GM13977 (cell line): ENCODE measurements at regions not wholly inside any gene's neighbourhood (a gene's known extent, or its start where the extent isn't known, plus 50 kb on each side); places are given as distances from the start of the nearest gene placed in this dataset.
"Not testable (repeated sequence)": the region's sequence is repeated elsewhere in the genome, so short reads cannot be mapped to it uniquely, and the experiment has no call there.

Experiments used
- DNase-seq: peaks from one replicate; pipeline ENCODE4 v3.0.0; 2012; ENCODE audit warnings: low spot score
- in situ Hi-C: fragments of 300-500 bp; cut with MboI; formaldehyde crosslinking; loops from one replicate; pipeline ENCODE4 v1.12.0; 2022; ENCODE audit warnings: low sequenced_read_pairs, low pct_unique_long_range_greater_than_20kb, mixed read lengths, inconsistent platforms; ENCODE audit not compliant: unreplicated experiment
- TF ChIP-seq, protein P1 (sequence below): IDR thresholded peaks from 2 replicates; pipeline ENCODE4 v1.5.1; 2012; ENCODE audit warnings: mild to moderate bottlenecking, control low read depth; ENCODE audit not compliant: insufficient read depth; ENCODE audit errors: extremely low read depth, missing control alignments

DNA sequence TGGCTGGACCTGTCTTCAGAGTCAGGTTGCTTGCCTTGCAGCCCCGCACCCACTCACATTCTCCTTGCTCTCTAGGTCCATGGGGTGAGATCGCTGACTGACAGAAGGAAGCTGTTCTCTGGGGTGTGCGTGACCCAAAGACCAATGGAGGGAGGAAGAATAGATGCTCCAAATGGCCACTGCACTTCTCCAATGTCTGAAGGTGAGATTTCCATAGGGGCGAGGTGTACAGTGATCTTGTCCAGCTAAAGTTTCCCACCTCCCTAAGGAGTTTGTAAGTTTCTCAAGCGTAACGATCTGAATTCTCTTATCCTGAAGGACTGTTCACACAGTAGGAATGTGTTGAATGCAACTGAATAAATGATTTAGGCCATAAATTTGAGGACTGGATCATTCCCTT is 211.9 kb upstream of the IRF2BP2 start:
- no peak for DNase-seq
- TF ChIP-seq, protein P1, sequence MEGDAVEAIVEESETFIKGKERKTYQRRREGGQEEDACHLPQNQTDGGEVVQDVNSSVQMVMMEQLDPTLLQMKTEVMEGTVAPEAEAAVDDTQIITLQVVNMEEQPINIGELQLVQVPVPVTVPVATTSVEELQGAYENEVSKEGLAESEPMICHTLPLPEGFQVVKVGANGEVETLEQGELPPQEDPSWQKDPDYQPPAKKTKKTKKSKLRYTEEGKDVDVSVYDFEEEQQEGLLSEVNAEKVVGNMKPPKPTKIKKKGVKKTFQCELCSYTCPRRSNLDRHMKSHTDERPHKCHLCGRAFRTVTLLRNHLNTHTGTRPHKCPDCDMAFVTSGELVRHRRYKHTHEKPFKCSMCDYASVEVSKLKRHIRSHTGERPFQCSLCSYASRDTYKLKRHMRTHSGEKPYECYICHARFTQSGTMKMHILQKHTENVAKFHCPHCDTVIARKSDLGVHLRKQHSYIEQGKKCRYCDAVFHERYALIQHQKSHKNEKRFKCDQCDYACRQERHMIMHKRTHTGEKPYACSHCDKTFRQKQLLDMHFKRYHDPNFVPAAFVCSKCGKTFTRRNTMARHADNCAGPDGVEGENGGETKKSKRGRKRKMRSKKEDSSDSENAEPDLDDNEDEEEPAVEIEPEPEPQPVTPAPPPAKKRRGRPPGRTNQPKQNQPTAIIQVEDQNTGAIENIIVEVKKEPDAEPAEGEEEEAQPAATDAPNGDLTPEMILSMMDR = no peak
- in situ Hi-C loops = no loop called here

DNA sequence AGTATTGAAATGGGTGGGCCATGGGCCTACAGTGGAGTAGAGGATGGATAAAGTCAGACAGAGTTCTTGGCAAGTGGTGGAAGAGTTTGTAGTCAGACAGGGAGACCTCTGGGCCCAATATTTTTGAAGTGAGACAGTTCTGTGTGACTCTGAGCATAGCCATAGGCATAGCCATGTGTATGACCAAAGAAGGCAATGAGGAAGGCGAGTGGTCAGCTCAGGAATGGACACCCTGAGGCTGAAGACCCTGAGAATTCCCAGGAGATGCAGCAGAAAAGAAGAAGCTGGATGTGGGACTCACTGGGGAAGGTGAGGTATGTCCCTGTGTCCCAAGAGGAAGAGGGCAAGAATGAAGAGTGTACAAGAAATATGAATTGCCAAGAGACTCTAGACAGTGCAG is 210.6 kb upstream of the IRF2BP2 start:
- in situ Hi-C loops = no loop called here

DNA sequence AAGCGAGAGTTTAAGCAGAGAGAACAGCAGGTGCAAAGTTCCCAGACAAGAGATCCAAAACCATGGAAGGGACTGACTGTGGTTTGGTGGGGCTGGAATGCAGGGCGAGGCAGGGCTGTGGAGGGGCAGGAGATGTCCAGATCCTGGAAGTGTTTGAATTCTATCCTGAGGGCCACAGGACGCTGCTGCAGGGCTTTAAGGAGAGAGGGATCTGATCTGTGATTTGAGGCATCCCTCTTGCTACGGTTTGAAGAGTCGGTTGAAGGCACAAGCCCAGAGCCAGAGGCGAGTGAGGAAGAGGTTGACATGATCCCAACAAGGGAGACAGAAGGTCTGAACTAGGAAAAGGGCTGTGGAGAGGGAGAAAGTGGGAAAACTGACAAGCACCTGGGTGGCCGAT is 209.9 kb upstream of the IRF2BP2 start:
- DNase-seq, in situ Hi-C loops: not testable (repeated sequence)

More for the DNA sequence above, 210.6 kb upstream of the IRF2BP2 start:
- TF ChIP-seq, protein P1 = no peak
- DNase-seq = no peak

DNA sequence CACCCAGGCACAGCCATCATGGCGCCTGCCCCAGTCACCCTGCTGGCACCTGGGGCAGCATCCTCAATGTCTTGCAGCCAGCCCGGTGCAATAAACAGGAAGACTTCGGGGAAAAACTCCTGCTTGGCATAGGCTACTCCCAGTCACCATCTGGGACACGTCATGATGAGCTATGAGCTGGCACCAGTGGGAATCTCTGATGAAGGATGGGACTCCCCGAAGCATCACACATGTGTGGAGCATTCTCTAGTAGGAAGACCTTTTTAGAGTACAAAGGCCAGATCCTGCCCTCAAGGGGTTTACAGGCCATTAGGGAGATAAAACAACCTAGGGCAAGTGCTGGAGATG is 208.0 kb upstream of the IRF2BP2 start:
- DNase-seq, in situ Hi-C loops: not testable (repeated sequence)

DNA sequence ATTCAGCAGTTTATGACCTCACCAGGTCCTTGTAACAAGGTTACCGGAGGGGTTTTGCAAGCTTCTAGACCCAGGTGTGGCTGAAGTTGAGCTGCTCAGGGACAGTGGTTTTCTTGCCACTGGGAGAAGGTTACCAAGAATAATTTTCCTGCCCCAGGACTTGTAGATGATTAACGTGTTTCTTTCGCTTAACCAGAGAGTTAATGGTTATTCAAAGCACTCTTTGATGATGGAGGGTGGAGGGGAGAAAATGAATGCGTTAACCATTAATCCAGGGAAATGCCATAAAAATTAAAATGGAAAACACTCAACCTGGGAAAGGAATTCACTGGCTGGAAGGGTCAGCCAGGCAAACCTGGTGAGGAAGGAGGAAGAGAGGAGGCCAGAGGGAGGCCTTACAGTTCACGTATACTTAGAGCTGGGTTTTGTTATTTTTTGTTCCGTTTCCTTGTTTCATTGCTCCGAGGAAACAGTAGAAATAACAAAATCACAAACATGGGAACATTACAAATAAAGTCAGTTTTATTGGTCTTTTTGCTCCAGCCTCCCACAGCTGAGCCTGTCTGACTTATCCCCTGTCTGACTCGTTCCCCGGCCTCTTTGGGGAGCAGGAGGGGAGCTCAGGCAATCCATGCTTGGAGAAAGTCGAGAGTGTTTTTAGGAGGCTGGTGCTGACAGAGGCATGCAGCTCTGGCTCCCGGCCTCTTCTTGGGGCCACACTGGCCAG is 207.5 kb upstream of the IRF2BP2 start:
- DNase-seq, in situ Hi-C loops: not testable (repeated sequence)

DNA sequence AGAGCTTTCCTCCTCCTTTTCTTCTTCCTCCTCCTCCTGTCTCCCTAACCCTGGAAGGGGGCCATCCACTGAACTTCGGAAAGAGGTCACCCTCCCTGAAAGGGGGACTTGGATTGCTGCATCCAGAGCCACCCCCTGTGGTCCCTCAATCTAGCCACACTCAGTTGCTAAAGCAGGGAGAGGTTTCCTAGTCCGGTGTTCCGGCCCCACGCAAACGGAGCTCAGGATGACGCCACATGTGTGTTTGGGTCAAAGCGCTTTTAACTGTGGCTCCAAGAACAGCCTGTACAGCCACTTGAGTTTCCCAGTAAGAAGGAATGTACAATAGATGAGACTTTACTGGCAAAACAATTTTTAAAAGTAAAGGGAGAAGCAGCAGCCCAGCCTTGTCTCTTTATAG is 206.9 kb upstream of the IRF2BP2 start:
- DNase-seq, in situ Hi-C loops: not testable (repeated sequence)

DNA sequence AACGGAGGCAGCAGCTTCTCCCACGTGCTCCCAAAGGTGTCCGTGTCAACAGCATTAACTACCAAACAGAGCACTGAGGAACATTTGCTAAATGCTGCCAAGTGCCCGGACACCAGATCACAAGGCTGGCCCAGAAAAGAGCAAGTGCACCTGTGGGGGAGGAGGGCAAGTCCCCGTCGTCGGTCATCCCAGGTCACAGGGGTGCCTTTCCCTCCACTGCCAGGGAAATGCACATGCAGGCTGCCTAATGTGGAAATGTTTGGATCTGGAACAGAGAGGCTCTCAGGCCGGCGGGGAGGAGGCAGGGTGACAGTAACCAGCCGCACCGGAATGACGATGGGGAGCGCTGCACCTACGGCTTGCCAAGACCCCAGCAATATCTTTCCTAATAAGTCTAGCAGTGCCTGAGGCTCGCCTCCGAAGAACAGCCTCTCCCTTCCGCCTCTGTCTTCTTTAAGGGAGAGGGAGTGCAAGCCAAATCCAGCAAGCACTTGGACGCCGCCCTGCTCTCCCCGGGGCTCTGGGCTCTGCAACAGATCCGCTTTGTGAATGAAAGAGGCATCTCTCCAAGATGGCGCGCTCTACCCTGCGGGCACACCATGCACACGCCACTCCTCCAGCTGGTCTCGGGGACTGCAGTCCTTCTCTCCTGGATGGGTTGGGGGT is 206.3 kb upstream of the IRF2BP2 start:
- in situ Hi-C loops, DNase-seq: not testable (repeated sequence)

DNA sequence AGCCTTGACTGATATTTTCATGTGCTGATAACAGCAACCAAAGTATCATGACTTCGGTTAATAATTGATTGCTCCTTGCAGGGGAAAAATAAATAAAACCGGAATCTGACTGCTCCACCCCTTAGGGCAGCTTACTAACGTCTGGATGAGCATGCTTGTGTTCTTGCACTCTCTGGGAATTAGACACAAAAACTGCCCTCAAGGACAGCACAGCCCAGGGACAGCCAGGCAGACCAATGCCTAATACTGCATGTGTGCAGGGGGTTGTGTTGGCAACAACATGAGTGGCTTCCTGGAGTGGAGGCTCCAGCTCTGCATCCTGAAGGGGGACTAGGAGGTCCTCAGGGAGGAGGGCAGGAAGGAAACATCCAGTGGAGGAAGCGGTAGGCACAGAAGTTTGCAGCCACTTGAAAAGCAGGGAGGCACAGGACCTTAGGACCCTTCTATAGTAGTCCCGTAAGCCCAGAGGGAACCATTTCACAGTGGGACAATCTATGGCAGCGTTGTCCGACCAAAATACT is 205.4 kb upstream of the IRF2BP2 start:
- DNase-seq, in situ Hi-C loops: not testable (repeated sequence)

DNA sequence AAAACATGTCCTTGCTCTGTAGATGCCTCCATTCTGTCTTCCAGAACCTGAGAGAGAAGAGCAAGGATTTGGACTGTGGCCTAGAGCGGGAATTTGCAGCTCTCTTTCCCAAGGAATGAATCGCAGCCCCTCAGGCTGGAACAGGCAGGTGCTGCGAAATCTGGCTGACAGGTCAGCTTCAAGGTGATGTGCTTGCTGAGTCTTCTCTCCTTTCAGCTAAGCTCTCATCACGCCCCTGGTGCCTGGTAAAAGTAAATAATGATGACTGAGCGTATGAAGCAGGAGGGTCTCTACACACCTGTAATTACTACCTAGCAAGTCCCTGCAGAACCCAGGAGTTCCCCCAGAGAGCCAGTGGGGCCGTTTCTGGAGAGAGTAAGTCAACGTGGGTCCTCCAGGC is 204.3 kb upstream of the IRF2BP2 start:
- in situ Hi-C loops, DNase-seq: not testable (repeated sequence)

DNA sequence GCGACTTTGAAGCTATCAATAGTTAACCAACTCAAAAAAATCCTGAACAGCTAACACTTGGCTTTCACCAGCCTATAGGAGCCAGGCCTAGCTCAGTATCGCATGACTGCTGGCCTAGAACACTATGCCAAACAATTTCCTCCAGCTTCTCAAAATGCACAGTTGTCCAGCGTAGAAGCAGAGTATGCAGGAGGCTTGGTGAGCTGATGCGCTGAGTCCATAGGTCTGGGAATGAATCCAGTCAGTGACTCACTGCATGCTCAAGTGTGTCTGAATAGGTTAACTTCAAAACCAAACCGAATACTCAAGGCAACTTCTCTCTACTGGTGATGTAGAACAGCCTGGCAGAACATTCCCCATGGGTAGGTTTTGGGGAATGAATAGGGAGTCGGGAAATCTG is 201.8 kb upstream of the IRF2BP2 start:
- in situ Hi-C loops, DNase-seq: not testable (repeated sequence)

DNA sequence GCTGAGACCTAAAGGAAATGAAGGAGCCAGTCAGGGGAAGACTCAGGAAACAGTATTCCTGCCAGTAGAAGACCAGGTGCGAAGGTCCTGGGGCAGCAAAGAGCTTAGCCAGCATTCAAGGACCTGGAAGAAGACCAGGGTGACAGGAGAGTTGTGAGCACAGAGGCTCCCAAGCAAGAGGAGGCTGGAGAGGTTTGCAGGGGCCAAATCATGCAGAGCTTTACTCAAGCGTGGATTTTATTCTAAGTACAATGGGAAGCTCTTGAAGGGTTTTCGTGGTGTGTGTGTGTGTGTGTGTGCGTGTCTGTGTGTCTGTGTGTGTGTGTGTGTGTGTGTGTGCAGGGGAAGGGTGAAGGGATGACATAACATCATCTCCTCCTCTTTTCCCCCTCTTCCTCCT is 200.7 kb upstream of the IRF2BP2 start:
- in situ Hi-C loops, DNase-seq: not testable (repeated sequence)

DNA sequence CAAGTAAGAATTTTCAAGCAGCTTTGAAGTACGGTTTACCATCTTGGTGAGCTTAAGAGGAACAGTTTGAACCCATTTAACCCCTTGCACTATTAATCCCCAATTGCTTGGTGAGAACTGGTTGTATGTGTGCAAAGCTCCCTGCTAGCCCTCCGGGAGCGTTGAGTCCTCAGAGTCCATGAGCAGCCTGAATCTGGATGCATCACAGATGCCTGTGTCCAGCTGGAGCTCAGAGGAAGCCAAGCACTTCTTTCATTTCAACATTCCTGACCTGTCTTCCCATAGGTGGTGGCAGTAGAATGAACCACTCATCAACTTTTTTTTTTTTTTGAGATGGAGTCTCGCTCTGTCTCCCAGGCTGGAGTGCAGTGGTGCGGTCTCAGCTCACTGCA is 199.9 kb upstream of the IRF2BP2 start:
- DNase-seq, in situ Hi-C loops: not testable (repeated sequence)

DNA sequence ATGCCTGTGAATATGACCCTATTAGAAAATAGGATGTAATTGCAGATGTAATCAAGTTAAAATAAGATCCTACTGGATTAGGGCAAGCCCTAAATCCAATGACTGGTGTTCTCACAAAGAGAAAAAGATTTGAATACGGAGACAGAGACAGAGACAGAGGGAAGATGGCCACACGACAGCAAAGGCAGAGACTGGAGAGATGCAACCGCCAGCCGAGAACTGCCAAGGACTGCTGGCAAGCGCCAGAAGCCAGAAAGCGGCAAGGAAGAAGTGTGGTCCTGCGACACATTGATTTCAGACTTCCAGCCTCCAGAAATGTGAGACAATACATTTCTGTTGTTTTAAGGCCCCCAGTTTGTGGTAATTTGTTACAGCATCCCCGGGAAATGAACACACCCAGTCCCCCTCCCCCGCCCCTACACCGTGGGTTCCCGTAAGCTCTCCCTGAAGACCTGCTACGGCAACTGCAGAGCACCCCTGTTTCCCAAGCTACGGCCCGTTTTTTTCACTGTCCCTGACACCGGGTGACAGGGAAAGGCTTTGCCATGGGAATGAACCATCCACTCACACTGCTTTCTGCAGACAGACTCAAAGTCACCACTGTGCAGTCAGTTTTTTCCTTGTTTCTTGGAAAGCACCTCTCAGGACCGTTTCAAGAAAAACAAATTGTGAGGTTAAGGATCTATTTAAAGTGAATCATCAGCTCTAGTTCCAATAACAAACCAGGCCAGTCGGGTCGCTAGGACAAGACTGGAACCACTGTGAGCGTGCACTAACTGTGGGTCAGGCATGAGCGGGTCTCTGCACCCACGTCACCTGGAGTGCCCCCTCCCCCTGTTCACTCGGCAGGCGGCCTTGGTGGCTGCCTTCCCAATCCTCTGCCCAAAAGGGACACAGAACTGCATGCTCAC is 199.2 kb upstream of the IRF2BP2 start:
- in situ Hi-C loops, DNase-seq: not testable (repeated sequence)

DNA sequence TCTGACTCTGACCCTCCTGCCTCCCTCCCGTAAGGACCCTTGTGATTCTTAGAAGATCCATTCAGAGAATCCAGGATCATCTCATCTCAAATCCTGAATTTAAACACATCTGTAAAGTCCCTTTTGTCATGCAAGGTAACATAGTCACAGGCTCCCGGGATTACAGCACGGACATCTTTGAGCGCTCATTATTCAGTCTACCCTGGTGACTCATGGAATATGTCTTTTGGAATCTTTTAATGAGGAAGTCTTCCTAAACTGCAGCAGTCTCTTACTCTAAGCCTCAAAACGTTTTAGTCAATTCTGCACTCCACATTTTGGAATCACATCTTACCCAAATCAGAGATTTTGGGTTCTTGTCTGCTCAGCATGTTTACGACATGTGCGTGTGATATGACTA is 198.5 kb upstream of the IRF2BP2 start:
- DNase-seq, in situ Hi-C loops: not testable (repeated sequence)

DNA sequence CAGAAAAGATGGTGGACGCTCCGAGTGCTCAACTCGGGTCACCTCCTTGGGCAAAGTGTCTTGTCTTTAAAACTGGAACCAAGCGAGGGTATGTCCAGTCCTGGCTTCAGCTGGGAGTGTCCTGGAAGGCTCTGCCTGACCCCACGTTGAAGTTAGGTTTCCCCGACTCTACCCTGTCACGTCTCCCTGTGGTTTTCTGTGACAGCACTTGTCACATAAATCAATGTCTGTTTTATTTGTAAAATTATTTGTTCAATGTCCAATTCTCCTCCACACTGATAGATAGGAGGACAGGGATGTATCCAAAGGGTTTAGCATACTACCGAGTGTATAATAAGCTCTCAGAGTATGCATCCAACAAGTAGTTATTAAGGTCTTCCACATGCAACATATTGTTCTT is 197.7 kb upstream of the IRF2BP2 start:
- in situ Hi-C loops = not testable (repeated sequence)

More for the DNA sequence above, 197.7 kb upstream of the IRF2BP2 start:
- DNase-seq = not testable (repeated sequence)
